ENCODE measurements at regions not wholly inside any gene's neighbourhood (a gene's known extent, or its start where the extent isn't known, plus 50 kb on each side); places are given as distances from the start of the nearest gene placed in this dataset.
A peak's percentile ranks its signal among the peaks of the same experiment; 100 is the strongest.

- no peak for DNase-seq (ENCODE audit: low read depth in 1 of 2, low spot score in 1 of 2)
Observed at GRCh38 chr20:51335329-51335841, 207.1 kb downstream of the NFATC2 start.

- DNase-seq (ENCODE audit: low read depth in 1 of 2, low spot score in 1 of 2) = no peak
Observed at GRCh38 chr20:51334609-51335008, 207.9 kb downstream of the NFATC2 start.

- no peak for DNase-seq (ENCODE audit: low read depth in 1 of 2, low spot score in 1 of 2)
Observed at GRCh38 chr20:51333971-51334370, 208.5 kb downstream of the NFATC2 start.

- no peak for DNase-seq (ENCODE audit: low read depth in 1 of 2, low spot score in 1 of 2)
Observed at GRCh38 chr20:51333446-51333845, 209.1 kb downstream of the NFATC2 start.

GRCh38 chr20:51331481-51331880 lies 211.0 kb downstream of the NFATC2 start:
- no peak for DNase-seq (ENCODE audit: low read depth in 1 of 2, low spot score in 1 of 2)

GRCh38 chr20:51329845-51330244 lies 212.7 kb downstream of the NFATC2 start:
- no peak for DNase-seq (ENCODE audit: low read depth in 1 of 2, low spot score in 1 of 2)

- DNase-seq (ENCODE audit: low read depth in 1 of 2, low spot score in 1 of 2) = no peak
Observed at GRCh38 chr20:51327251-51327841, 215.2 kb downstream of the NFATC2 start.

GRCh38 chr20:51326201-51326819 lies 216.2 kb downstream of the NFATC2 start:
- DNase-seq (ENCODE audit: low read depth in 1 of 2, low spot score in 1 of 2) = peak in 1 of 2 donors; percentile 20

- DNase-seq (ENCODE audit: low read depth in 1 of 2, low spot score in 1 of 2) = no peak
Observed at GRCh38 chr20:51322164-51322707, 220.3 kb downstream of the NFATC2 start.

GRCh38 chr20:51321343-51322163 lies 221.0 kb downstream of the NFATC2 start:
- DNase-seq (ENCODE audit: low read depth in 1 of 2, low spot score in 1 of 2) = no peak

GRCh38 chr20:51319522-51319921 lies 223.0 kb downstream of the NFATC2 start:
- DNase-seq (ENCODE audit: low read depth in 1 of 2, low spot score in 1 of 2) = no peak

- peak; percentile 36 to 37 for DNase-seq (ENCODE audit: low read depth in 1 of 2, low spot score in 1 of 2)
Observed at GRCh38 chr20:51318058-51318949, 224.2 kb downstream of the NFATC2 start.

- no peak for DNase-seq (ENCODE audit: low read depth in 1 of 2, low spot score in 1 of 2)
Observed at GRCh38 chr20:51315390-51315789, 227.1 kb downstream of the NFATC2 start.

GRCh38 chr20:51313358-51313827 lies 229.1 kb downstream of the NFATC2 start:
- no peak for DNase-seq (ENCODE audit: low read depth in 1 of 2, low spot score in 1 of 2)

GRCh38 chr20:51312480-51312783 lies 230.1 kb downstream of the NFATC2 start:
- DNase-seq (ENCODE audit: low read depth in 1 of 2, low spot score in 1 of 2) = no peak

GRCh38 chr20:51311636-51312479 lies 230.7 kb downstream of the NFATC2 start:
- DNase-seq (ENCODE audit: low read depth in 1 of 2, low spot score in 1 of 2) = no peak

- no peak for DNase-seq (ENCODE audit: low read depth in 1 of 2, low spot score in 1 of 2)
Observed at GRCh38 chr20:51310216-51310615, 232.3 kb downstream of the NFATC2 start.

GRCh38 chr20:51309128-51309527 lies 233.4 kb downstream of the NFATC2 start:
- no peak for DNase-seq (ENCODE audit: low read depth in 1 of 2, low spot score in 1 of 2)

GRCh38 chr20:51306521-51307358 lies 235.8 kb downstream of the NFATC2 start:
- peak; percentile 52 to 72 for DNase-seq (ENCODE audit: low read depth in 1 of 2, low spot score in 1 of 2)
